ENCODE measurements at regions not wholly inside any gene's neighbourhood (a gene's known extent, or its start where the extent isn't known, plus 50 kb on each side); places are given as distances from the start of the nearest gene placed in this dataset.

DNA sequence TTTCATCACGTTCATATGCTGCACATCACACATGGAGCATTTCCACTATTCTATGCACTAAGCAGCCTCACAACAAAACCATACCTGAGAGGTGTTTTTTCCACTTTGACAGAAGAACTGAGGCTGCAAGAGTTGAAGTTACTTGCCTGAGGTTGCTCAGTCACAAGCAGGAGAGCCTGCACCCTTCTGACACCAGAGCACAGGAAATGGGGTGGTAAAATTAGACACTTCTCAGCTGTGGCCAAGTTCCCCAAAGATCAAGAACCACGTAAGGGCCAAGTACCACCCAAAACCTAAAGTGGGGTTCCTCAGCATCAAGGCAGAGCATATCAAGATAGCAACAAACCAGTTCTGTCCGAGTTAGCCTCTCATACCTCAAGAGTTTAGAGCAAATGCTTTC lies 185.8 kb downstream of the CAPZA3 start:
- intact Hi-C loops (cut with DNase I): no loop called here
- Histone ChIP-seq H3K4me3 (no peak overlapping the region), H3K27me3 (no peaks in the 10 kb centered on the region), H3K4me1 (no peaks in the 10 kb centered on the region), H3K36me3 (no peaks in the 10 kb centered on the region), H3K9me3 (no peaks in the 10 kb centered on the region), H3K27ac (no peak overlapping the region)
- TF ChIP-seq CTCF (IDR thresholded peaks at IDR 0.05) (no peak), POLR2A (IDR thresholded peaks at IDR 0.05) (no peak), POLR2AphosphoS5 (IDR thresholded peaks at IDR 0.05; ENCODE audit: insufficient read depth in 1 of 2, low read depth in 1 of 2) (no peak)
- DNase-seq (ENCODE audit: extremely low spot score in 2 of 2): no peak

GRCh38 chr12:18926188-18926587 lies 188.3 kb downstream of the CAPZA3 start:
- no peaks in the 10 kb centered on the region for H3K36me3 ChIP-seq
- intact Hi-C loops (cut with DNase I): no loop called here

DNA sequence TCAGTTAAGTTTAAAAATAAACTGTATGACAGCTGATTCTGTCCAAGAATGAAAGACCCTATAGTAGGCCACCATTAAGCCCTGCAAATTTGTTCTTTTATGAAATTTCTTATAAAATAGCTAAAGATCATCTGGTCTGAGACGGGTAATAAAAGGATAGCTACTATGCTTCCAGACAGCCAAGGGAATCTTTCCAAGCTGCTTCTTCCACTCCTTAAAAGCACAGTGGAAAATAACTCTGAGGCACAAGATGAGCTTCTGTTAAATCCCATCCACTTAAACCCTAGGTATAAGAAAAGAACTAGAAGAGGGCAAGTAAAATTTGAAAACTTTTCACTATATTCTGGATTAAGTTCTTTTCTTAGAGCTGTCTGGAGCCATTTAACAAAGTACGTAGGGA lies 194.3 kb downstream of the CAPZA3 start:
- H3K36me3 ChIP-seq: no peaks in the 10 kb centered on the region
- H3K4me3 ChIP-seq: no peak overlapping the region
- H3K4me1 ChIP-seq: no peaks in the 10 kb centered on the region
- DNase-seq (ENCODE audit: extremely low spot score in 2 of 2): no peak
- intact Hi-C loops (cut with DNase I): no loop called here
- TF ChIP-seq POLR2AphosphoS5 (IDR thresholded peaks at IDR 0.05; ENCODE audit: insufficient read depth in 1 of 2, low read depth in 1 of 2): peak in 1 of 2 donors; percentile 10
- no peak for TF ChIP-seq CTCF (IDR thresholded peaks at IDR 0.05)
- no peaks in the 10 kb centered on the region for H3K9me3 ChIP-seq
- no peaks in the 10 kb centered on the region for H3K27me3 ChIP-seq
- H3K27ac ChIP-seq: no peak overlapping the region

More at GRCh38 chr12:18926188-18926587, 188.3 kb downstream of the CAPZA3 start:
- no peaks in the 10 kb centered on the region for H3K4me1 ChIP-seq
- H3K4me3 ChIP-seq: no peak overlapping the region
- H3K27ac ChIP-seq: no peak overlapping the region
- no peaks in the 10 kb centered on the region for H3K27me3 ChIP-seq
- TF ChIP-seq POLR2A (IDR thresholded peaks at IDR 0.05) (no peak), POLR2AphosphoS5 (IDR thresholded peaks at IDR 0.05; ENCODE audit: insufficient read depth in 1 of 2, low read depth in 1 of 2) (no peak), CTCF (IDR thresholded peaks at IDR 0.05) (no peak)
- no peak for DNase-seq (ENCODE audit: extremely low spot score in 2 of 2)
- no peaks in the 10 kb centered on the region for H3K9me3 ChIP-seq

DNA sequence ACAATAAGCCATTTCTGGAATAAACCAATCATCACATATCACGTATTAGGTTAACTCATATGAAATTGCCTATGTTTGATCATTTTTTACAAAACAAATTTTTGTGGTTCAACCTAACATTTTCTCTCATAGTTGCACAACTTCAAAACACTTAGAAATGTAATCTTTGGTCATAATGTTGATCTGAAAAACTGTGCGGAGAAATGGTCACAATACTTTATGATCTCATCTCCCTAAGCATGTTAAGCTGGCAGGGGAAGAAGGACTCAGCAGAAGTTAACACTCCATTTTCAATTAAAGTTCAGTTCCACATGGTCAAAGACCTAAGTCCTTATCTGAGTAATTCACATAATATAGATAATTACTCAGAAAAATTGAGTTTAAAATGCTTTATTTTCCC lies 194.8 kb downstream of the CAPZA3 start:
- intact Hi-C loops (cut with DNase I): no loop called here
- DNase-seq (ENCODE audit: extremely low spot score in 2 of 2): no peak
- Histone ChIP-seq H3K9me3 (no peaks in the 10 kb centered on the region), H3K4me3 (no peak overlapping the region), H3K4me1 (no peaks in the 10 kb centered on the region), H3K27ac (no peak overlapping the region), H3K27me3 (no peaks in the 10 kb centered on the region), H3K36me3 (no peaks in the 10 kb centered on the region)
- TF ChIP-seq POLR2A (IDR thresholded peaks at IDR 0.05) (no peak), POLR2AphosphoS5 (IDR thresholded peaks at IDR 0.05; ENCODE audit: insufficient read depth in 1 of 2, low read depth in 1 of 2) (no peak), CTCF (IDR thresholded peaks at IDR 0.05) (no peak)

DNA sequence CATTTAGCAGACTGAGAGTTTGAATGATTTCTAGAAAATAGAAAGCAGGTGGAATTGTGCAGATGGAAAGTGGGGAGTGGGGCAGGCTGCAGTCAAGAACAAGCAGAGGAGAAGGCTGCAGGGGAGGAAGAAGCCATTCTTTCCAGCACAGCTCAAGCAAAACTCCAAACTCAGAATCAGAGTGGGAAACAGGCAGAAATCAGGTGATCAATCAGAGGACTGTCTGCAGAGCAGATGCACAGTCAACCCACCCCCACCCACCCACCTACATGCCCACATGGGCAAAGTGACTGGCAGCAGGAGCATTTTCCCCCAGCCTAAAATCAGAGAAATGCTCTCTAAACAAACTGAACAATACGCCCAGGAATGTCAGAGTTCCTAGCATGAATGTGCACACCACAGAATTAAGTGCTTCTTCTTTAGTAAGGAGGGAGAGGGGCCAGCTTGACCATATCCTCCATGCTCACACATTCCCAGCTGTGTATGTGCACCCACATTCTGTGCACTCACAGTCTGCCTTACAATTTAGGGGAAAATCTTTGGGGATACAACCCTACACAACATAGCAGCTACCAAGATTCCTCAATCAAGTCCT lies 194.1 kb upstream of the PLEKHA5 start:
- Histone ChIP-seq H3K27ac (no peak overlapping the region), H3K27me3 (no peaks in the 10 kb centered on the region), H3K9me3 (no peaks in the 10 kb centered on the region), H3K4me1 (no peaks in the 10 kb centered on the region), H3K4me3 (no peak overlapping the region), H3K36me3 (no peaks in the 10 kb centered on the region)
- intact Hi-C loops (cut with DNase I): no loop called here
- DNase-seq (ENCODE audit: extremely low spot score in 2 of 2): no peak
- TF ChIP-seq POLR2AphosphoS5 (IDR thresholded peaks at IDR 0.05; ENCODE audit: insufficient read depth in 1 of 2, low read depth in 1 of 2): no peak
- TF ChIP-seq POLR2A (IDR thresholded peaks at IDR 0.05): no peak
- TF ChIP-seq CTCF (IDR thresholded peaks at IDR 0.05): no peak

Data from vagina (tissue), 2 donors.